ENCODE measurements at regions not wholly inside any gene's neighbourhood (a gene's known extent, or its start where the extent isn't known, plus 50 kb on each side); places are given as distances from the start of the nearest gene placed in this dataset.

- intact Hi-C loops (cut with DNase I) = no loop called here
- DNase-seq (no peak), ATAC-seq (no peak), FAIRE-seq (no peak)
- Histone ChIP-seq H3K27me3 (peaks cover 0 to 11% (median 5%) of the 10 kb centered on the region in 4 donors), H3K9me3 (no peaks in the 10 kb centered on the region), H3K36me3 (no peaks in the 10 kb centered on the region), H3K4me3 (no peak overlapping the region), H3K27ac (no peak overlapping the region), H3K4me1 (no peaks in the 10 kb centered on the region)
- TF ChIP-seq, protein P1, sequence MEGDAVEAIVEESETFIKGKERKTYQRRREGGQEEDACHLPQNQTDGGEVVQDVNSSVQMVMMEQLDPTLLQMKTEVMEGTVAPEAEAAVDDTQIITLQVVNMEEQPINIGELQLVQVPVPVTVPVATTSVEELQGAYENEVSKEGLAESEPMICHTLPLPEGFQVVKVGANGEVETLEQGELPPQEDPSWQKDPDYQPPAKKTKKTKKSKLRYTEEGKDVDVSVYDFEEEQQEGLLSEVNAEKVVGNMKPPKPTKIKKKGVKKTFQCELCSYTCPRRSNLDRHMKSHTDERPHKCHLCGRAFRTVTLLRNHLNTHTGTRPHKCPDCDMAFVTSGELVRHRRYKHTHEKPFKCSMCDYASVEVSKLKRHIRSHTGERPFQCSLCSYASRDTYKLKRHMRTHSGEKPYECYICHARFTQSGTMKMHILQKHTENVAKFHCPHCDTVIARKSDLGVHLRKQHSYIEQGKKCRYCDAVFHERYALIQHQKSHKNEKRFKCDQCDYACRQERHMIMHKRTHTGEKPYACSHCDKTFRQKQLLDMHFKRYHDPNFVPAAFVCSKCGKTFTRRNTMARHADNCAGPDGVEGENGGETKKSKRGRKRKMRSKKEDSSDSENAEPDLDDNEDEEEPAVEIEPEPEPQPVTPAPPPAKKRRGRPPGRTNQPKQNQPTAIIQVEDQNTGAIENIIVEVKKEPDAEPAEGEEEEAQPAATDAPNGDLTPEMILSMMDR (IDR thresholded peaks at IDR 0.05) = no peak
- WGBS, 2 donors = 49 to 53% methylated on average over 2 of the region's 2 CpGs
Measured at GRCh38 chr9:73243078-73243477, 91.4 kb downstream of the ANXA1 start.

- ATAC-seq (no peak), FAIRE-seq (no peak)
Measured at GRCh38 chr9:73259086-73259696, 107.5 kb downstream of the ANXA1 start.

DNA sequence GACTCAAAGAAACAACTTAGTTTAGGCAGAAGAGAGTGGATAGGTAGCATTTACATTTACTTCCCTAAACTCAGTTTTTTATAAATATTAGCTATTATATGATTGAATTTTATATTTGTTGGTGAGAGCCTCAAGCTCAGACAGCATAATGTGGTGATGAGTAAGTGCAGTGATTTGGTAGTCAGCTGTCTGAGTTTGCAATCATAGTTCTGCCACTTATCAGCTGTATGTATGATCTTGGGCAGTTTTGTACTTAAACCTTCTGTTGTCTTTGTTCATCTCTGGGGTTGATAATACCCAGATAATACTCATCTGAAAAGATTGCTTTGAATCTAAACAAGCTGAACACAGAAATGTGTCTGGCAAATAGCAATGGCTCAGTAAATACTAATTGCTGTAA is 108.8 kb downstream of the ANXA1 start:
- Histone ChIP-seq H3K27me3 (no peaks in the 10 kb centered on the region), H3K4me3 (no peak overlapping the region), H3K36me3 (no peaks in the 10 kb centered on the region), H3K4me1 (no peaks in the 10 kb centered on the region), H3K9me3 (no peaks in the 10 kb centered on the region), H3K27ac (no peak overlapping the region)
- no peak for DNase-seq
- no peak for ATAC-seq
- TF ChIP-seq, protein P1 (IDR thresholded peaks at IDR 0.05) = no peak
- FAIRE-seq = no peak
- intact Hi-C loops (cut with DNase I) = no loop called here

More at GRCh38 chr9:73259086-73259696, 107.5 kb downstream of the ANXA1 start:
- Histone ChIP-seq H3K9me3 (no peaks in the 10 kb centered on the region), H3K27ac (no peak overlapping the region), H3K27me3 (no peaks in the 10 kb centered on the region), H3K36me3 (no peaks in the 10 kb centered on the region), H3K4me3 (no peak overlapping the region), H3K4me1 (no peaks in the 10 kb centered on the region)
- TF ChIP-seq, protein P1 (IDR thresholded peaks at IDR 0.05) = no peak
- DNase-seq = no peak
- intact Hi-C loops (cut with DNase I) = no loop called here
- WGBS, 2 donors = 68 to 74% methylated on average over 13 of the region's 13 CpGs

- no peak for FAIRE-seq
- TF ChIP-seq, protein P1 (IDR thresholded peaks at IDR 0.05) = no peak
- H3K36me3 ChIP-seq = no peaks in the 10 kb centered on the region
Measured at GRCh38 chr9:73264631-73265030, 113.0 kb downstream of the ANXA1 start.

GRCh38 chr9:73265876-73266275 is 114.2 kb downstream of the ANXA1 start:
- Histone ChIP-seq H3K4me1 (no peaks in the 10 kb centered on the region), H3K27ac (no peak overlapping the region), H3K36me3 (no peaks in the 10 kb centered on the region), H3K9me3 (no peaks in the 10 kb centered on the region), H3K27me3 (peaks cover 0 to 3% (median 0%) of the 10 kb centered on the region in 4 donors), H3K4me3 (no peak overlapping the region)
- 68 to 71% methylated on average over 4 of the region's 4 CpGs for WGBS, 2 donors
- TF ChIP-seq, protein P1 (IDR thresholded peaks at IDR 0.05) = no peak
- intact Hi-C loops (cut with DNase I) = no loop called here
- no peak for FAIRE-seq
- DNase-seq = no peak
- no peak for ATAC-seq

More at GRCh38 chr9:73264631-73265030, 113.0 kb downstream of the ANXA1 start:
- Histone ChIP-seq H3K9me3 (no peaks in the 10 kb centered on the region), H3K4me1 (no peaks in the 10 kb centered on the region), H3K27me3 (peaks cover 0 to 3% (median 0%) of the 10 kb centered on the region in 4 donors), H3K27ac (no peak overlapping the region), H3K4me3 (no peak overlapping the region)
- WGBS, 2 donors = 67 to 87% methylated on average over 4 of the region's 4 CpGs
- ATAC-seq (no peak), DNase-seq (no peak)
- intact Hi-C loops (cut with DNase I) = no loop called here
